ENCODE measurements at regions not wholly inside any gene's neighbourhood (a gene's known extent, or its start where the extent isn't known, plus 50 kb on each side); places are given as distances from the start of the nearest gene placed in this dataset.

- H3K27me3 ChIP-seq, result no peaks in the 10 kb centered on the region
- no peak for TF ChIP-seq CTCF (IDR thresholded peaks at IDR 0.05)
- intact Hi-C loops (cut with DNase I), result no loop called here
- H3K27ac ChIP-seq, result no peak overlapping the region
- no peaks in the 10 kb centered on the region for H3K36me3 ChIP-seq
- no peak overlapping the region for H3K4me3 ChIP-seq
- WGBS, 2 donors, result 63 to 77% methylated on average over 3 of the region's 3 CpGs
- DNase-seq (no peak), ATAC-seq (no peak)
- H3K4me1 ChIP-seq, result no peaks in the 10 kb centered on the region
- H3K9me3 ChIP-seq, result no peaks in the 10 kb centered on the region
Measured at GRCh38 chr5:93022796-93023447, 558.1 kb downstream of the NR2F1-AS1 start.

GRCh38 chr5:93022211-93022610, 558.8 kb downstream of the NR2F1-AS1 start:
- Histone ChIP-seq H3K4me1 (no peaks in the 10 kb centered on the region), H3K27me3 (no peaks in the 10 kb centered on the region), H3K36me3 (no peaks in the 10 kb centered on the region), H3K27ac (no peak overlapping the region), H3K9me3 (no peaks in the 10 kb centered on the region), H3K4me3 (no peak overlapping the region)
- 70 to 85% methylated on average over 3 of the region's 3 CpGs for WGBS, 2 donors
- ATAC-seq (no peak), DNase-seq (no peak)
- TF ChIP-seq CTCF (IDR thresholded peaks at IDR 0.05), result no peak
- intact Hi-C loops (cut with DNase I), result no loop called here

DNA sequence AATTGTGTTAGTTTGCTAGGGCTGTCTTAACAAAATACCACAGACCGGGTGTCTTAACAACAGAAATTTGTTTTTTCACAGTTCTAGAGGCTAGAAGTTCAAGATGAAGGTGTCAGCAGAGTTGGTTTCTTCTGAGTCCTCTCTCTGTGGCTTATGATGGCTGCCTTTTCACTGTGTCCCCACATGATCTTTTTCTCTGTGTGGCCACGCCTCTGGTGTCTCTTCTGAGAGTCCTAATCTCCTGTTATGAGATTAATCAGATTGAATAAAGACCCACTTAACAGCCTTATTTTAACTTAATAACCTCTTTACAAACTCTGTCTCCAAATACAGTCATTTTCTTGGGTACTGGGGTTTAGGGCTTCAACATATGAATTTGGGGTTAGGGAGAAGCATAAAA, 561.1 kb downstream of the NR2F1-AS1 start:
- Histone ChIP-seq H3K4me3 (no peak overlapping the region), H3K36me3 (no peaks in the 10 kb centered on the region), H3K27ac (no peak overlapping the region), H3K27me3 (no peaks in the 10 kb centered on the region), H3K9me3 (no peaks in the 10 kb centered on the region), H3K4me1 (no peaks in the 10 kb centered on the region)
- intact Hi-C loops (cut with DNase I), result no loop called here
- DNase-seq (no peak), ATAC-seq (no peak)
- TF ChIP-seq CTCF (IDR thresholded peaks at IDR 0.05), result no peak
- WGBS, 2 donors, result 75 to 76% methylated on average over 2 of the region's 2 CpGs

GRCh38 chr5:93018461-93018860, 562.6 kb downstream of the NR2F1-AS1 start:
- no peak for ATAC-seq
- no peak for DNase-seq
- Histone ChIP-seq H3K27ac (no peak overlapping the region), H3K36me3 (no peaks in the 10 kb centered on the region), H3K9me3 (no peaks in the 10 kb centered on the region), H3K4me1 (no peaks in the 10 kb centered on the region), H3K27me3 (no peaks in the 10 kb centered on the region), H3K4me3 (no peak overlapping the region)
- intact Hi-C loops (cut with DNase I), result no loop called here
- no peak for TF ChIP-seq CTCF (IDR thresholded peaks at IDR 0.05)

Measured in heart right ventricle (tissue), 16 donors.